Inflammatory macrophage treated with lipopolysaccharide for 1 hour (primary cell): ENCODE measurements at regions not wholly inside any gene's neighbourhood (a gene's known extent, or its start where the extent isn't known, plus 50 kb on each side); places are given as distances from the start of the nearest gene placed in this dataset.

Experiments used
- DNase-seq, 2 donors: peaks; one replicate each; pipeline ENCODE4 v3.0.0-alpha.2; 2020 to 2022

- DNase-seq = no peak
These were observed 182.6 kb downstream of the TGFB2 start for GRCh38 chr1:218527737-218528136.

GRCh38 chr1:218529646-218530300, 184.6 kb downstream of the TGFB2 start:
- DNase-seq = no peak

- no peak for DNase-seq
These were observed 186.8 kb downstream of the TGFB2 start for GRCh38 chr1:218531936-218532335.

- DNase-seq = no peak
These were observed 191.3 kb downstream of the TGFB2 start for GRCh38 chr1:218536296-218536986.

GRCh38 chr1:218537122-218537913, 192.2 kb downstream of the TGFB2 start:
- DNase-seq = no peak

- DNase-seq = no peak
These were observed 193.2 kb downstream of the TGFB2 start for GRCh38 chr1:218538341-218538740.

- no peak for DNase-seq
These were observed 201.2 kb downstream of the TGFB2 start for GRCh38 chr1:218546314-218546713.

- DNase-seq = no peak
These were observed 203.0 kb downstream of the TGFB2 start for GRCh38 chr1:218547957-218548730.

GRCh38 chr1:218548764-218549163, 203.6 kb downstream of the TGFB2 start:
- DNase-seq = no peak

- no peak for DNase-seq
These were observed 208.1 kb downstream of the TGFB2 start for GRCh38 chr1:218553197-218553596.

GRCh38 chr1:218556016-218556415, 210.9 kb downstream of the TGFB2 start:
- no peak for DNase-seq

GRCh38 chr1:218557731-218558130, 212.6 kb downstream of the TGFB2 start:
- DNase-seq = no peak

- no peak for DNase-seq
These were observed 213.2 kb downstream of the TGFB2 start for GRCh38 chr1:218558271-218558810.

GRCh38 chr1:218565377-218565776, 220.2 kb downstream of the TGFB2 start:
- no peak for DNase-seq

- no peak for DNase-seq
These were observed 223.9 kb downstream of the TGFB2 start for GRCh38 chr1:218568962-218569550.

- no peak for DNase-seq
These were observed 225.3 kb downstream of the TGFB2 start for GRCh38 chr1:218570456-218570855.

- DNase-seq = no peak
These were observed 226.4 kb downstream of the TGFB2 start for GRCh38 chr1:218571491-218571890.

- no peak for DNase-seq
These were observed 226.9 kb downstream of the TGFB2 start for GRCh38 chr1:218572050-218572449.

- no peak for DNase-seq
These were observed 228.8 kb downstream of the TGFB2 start for GRCh38 chr1:218573925-218574324.

- no peak for DNase-seq
These were observed 229.9 kb downstream of the TGFB2 start for GRCh38 chr1:218575079-218575478.

GRCh38 chr1:218575856-218576255, 230.7 kb downstream of the TGFB2 start:
- DNase-seq = no peak

GRCh38 chr1:218582646-218583045, 237.5 kb downstream of the TGFB2 start:
- no peak for DNase-seq
